Mesendoderm (in vitro differentiated cells): ENCODE measurements at regions not wholly inside any gene's neighbourhood (a gene's known extent, or its start where the extent isn't known, plus 50 kb on each side); places are given as distances from the start of the nearest gene placed in this dataset.
A peak's percentile ranks its signal among the peaks of the same experiment; 100 is the strongest.

Experiments
- DNase-seq: peaks from one replicate; pipeline ENCODE4 v3.0.0; 2013
- H2AK5ac ChIP-seq: 2 replicates; pipeline ENCODE4 v1.6.1; 2013; ENCODE audit warnings: low read length, inconsistent platforms
- H2BK120ac ChIP-seq: 2 replicates; pipeline ENCODE4 v1.6.1; 2013; ENCODE audit warnings: low read depth, mild to moderate bottlenecking, low read length, moderate library complexity, mixed read lengths
- H2BK15ac ChIP-seq: replicated peaks from 2 replicates; pipeline ENCODE4 v1.6.1; 2013; ENCODE audit warnings: low read depth, mild to moderate bottlenecking, moderate library complexity
- H2BK5ac ChIP-seq: 2 replicates; pipeline ENCODE4 v1.6.1; 2013; ENCODE audit warnings: low read length, inconsistent platforms
- H3K18ac ChIP-seq: 2 replicates; pipeline ENCODE4 v1.6.1; 2013; ENCODE audit warnings: mild to moderate bottlenecking, low read length, mixed read lengths
- H3K23ac ChIP-seq: one replicate; pipeline ENCODE4 v1.6.1; 2013; ENCODE audit warnings: low read length
- H3K27ac ChIP-seq: 2 replicates; pipeline ENCODE4 v1.5.1; 2013; ENCODE audit warnings: low read depth, mild to moderate bottlenecking, inconsistent platforms, low read length, moderate library complexity
- H3K27me3 ChIP-seq: 2 replicates; pipeline ENCODE4 v1.6.1; 2013; ENCODE audit warnings: low read length, control low read depth, mild to moderate bottlenecking, inconsistent platforms; ENCODE audit not compliant: insufficient read depth, poor library complexity
- H3K36me3 ChIP-seq: 2 replicates; pipeline ENCODE4 v1.6.1; 2013; ENCODE audit warnings: low read length, inconsistent platforms; ENCODE audit not compliant: control insufficient read depth, insufficient read depth
- H3K4ac ChIP-seq: one replicate; pipeline ENCODE4 v1.6.1; 2013; ENCODE audit warnings: low read depth, mild to moderate bottlenecking, low read length, moderate library complexity
- H3K4me1 ChIP-seq: 2 replicates; pipeline ENCODE4 v1.6.1; 2013; ENCODE audit warnings: low read depth, low read length, inconsistent platforms; ENCODE audit not compliant: control insufficient read depth
- H3K4me2 ChIP-seq: 2 replicates; pipeline ENCODE4 v1.6.1; 2013; ENCODE audit warnings: low read length
- H3K4me3 ChIP-seq: 2 replicates; pipeline ENCODE4 v1.5.1; 2013; ENCODE audit warnings: mild to moderate bottlenecking, low read length
- H3K56ac ChIP-seq: one replicate; pipeline ENCODE4 v1.6.1; 2013; ENCODE audit warnings: low read length
- H3K79me1 ChIP-seq: 2 replicates; pipeline ENCODE4 v1.6.1; 2013; ENCODE audit warnings: low read length, inconsistent platforms
- H3K79me2 ChIP-seq: 2 replicates; pipeline ENCODE4 v1.6.1; 2013; ENCODE audit warnings: mild to moderate bottlenecking, low read length; ENCODE audit not compliant: control insufficient read depth, insufficient read depth
- H3K9ac ChIP-seq: 2 replicates; pipeline ENCODE4 v1.6.1; 2013; ENCODE audit warnings: low read length, inconsistent platforms
- H4K5ac ChIP-seq: one replicate; pipeline ENCODE4 v1.6.1; 2013; ENCODE audit warnings: low read length
- H4K8ac ChIP-seq: one replicate; pipeline ENCODE4 v1.6.1; 2013; ENCODE audit warnings: low read depth, mild to moderate bottlenecking, control low read depth, low read length, moderate library complexity
- WGBS: extraction: QIAGEN DNeasy Blood & Tissue Kit; methylation state at CpG from one replicate; pipeline ENCODE4 v1.1.7; 2013; ENCODE audit warnings: low lambda C conversion rate, missing lambda C conversion rate; ENCODE audit not compliant: insufficient coverage; ENCODE audit errors: extremely low coverage; 5-methylcytosine and 5-hydroxymethylcytosine counted together

- Histone ChIP-seq H3K79me1 (no peaks in the 10 kb centered on the region), H3K56ac (no peak overlapping the region), H4K5ac (no peak overlapping the region), H3K23ac (no peak overlapping the region), H3K4me3 (no peak overlapping the region), H2BK120ac (no peak overlapping the region), H2AK5ac (no peak overlapping the region), H3K9ac (no peak overlapping the region), H3K36me3 (no peaks in the 10 kb centered on the region), H4K8ac (no peak overlapping the region), H3K79me2 (no peaks in the 10 kb centered on the region), H3K4me1 (no peaks in the 10 kb centered on the region), H3K4me2 (no peak overlapping the region), H3K27ac (no peak overlapping the region), H3K18ac (no peak overlapping the region), H3K4ac (no peak overlapping the region), H2BK15ac (no peak overlapping the region), H2BK5ac (no peak overlapping the region), H3K27me3 (no peaks in the 10 kb centered on the region)
- no peak for DNase-seq
- WGBS, result no CpG with 5 or more reads among the region's 3 CpGs
Observed at GRCh38 chr4:123869286-123870215, 473.0 kb downstream of the SPRY1 start.

GRCh38 chr4:123870216-123870876 lies 473.8 kb downstream of the SPRY1 start:
- Histone ChIP-seq H3K27me3 (no peaks in the 10 kb centered on the region), H3K79me1 (no peaks in the 10 kb centered on the region), H3K27ac (no peak overlapping the region), H4K8ac (no peak overlapping the region), H2BK15ac (no peak overlapping the region), H3K4me1 (no peaks in the 10 kb centered on the region), H2BK120ac (no peak overlapping the region), H3K23ac (no peak overlapping the region), H3K18ac (no peak overlapping the region), H3K56ac (no peak overlapping the region), H3K4me2 (no peak overlapping the region), H2AK5ac (no peak overlapping the region), H3K4me3 (no peak overlapping the region), H3K9ac (no peak overlapping the region), H2BK5ac (no peak overlapping the region), H3K36me3 (no peaks in the 10 kb centered on the region), H3K79me2 (no peaks in the 10 kb centered on the region), H4K5ac (no peak overlapping the region), H3K4ac (no peak overlapping the region)
- peak; percentile 27 for DNase-seq
- WGBS, result no CpG with 5 or more reads among the region's 4 CpGs

GRCh38 chr4:123871341-123871740 lies 474.7 kb downstream of the SPRY1 start:
- H3K56ac ChIP-seq, result no peak overlapping the region
- H2BK15ac ChIP-seq, result no peak overlapping the region
- no peak overlapping the region for H2BK5ac ChIP-seq
- no peak overlapping the region for H3K4me2 ChIP-seq
- no peak overlapping the region for H3K9ac ChIP-seq
- H3K27ac ChIP-seq, result no peak overlapping the region
- WGBS, result no CpG with 5 or more reads among the region's 6 CpGs
- no peak overlapping the region for H2AK5ac ChIP-seq
- no peaks in the 10 kb centered on the region for H3K4me1 ChIP-seq
- H3K4ac ChIP-seq, result no peak overlapping the region
- no peak overlapping the region for H2BK120ac ChIP-seq
- no peaks in the 10 kb centered on the region for H3K36me3 ChIP-seq
- H4K8ac ChIP-seq, result no peak overlapping the region
- no peak overlapping the region for H3K23ac ChIP-seq
- H4K5ac ChIP-seq, result no peak overlapping the region
- no peaks in the 10 kb centered on the region for H3K27me3 ChIP-seq
- peak; percentile 5 for DNase-seq
- H3K79me1 ChIP-seq, result no peaks in the 10 kb centered on the region
- no peak overlapping the region for H3K18ac ChIP-seq
- H3K4me3 ChIP-seq, result no peak overlapping the region
- no peaks in the 10 kb centered on the region for H3K79me2 ChIP-seq

- H2AK5ac ChIP-seq, result no peak overlapping the region
- H3K4me1 ChIP-seq, result no peaks in the 10 kb centered on the region
- no peaks in the 10 kb centered on the region for H3K79me2 ChIP-seq
- no peak for DNase-seq
- H3K27ac ChIP-seq, result no peak overlapping the region
- no peaks in the 10 kb centered on the region for H3K36me3 ChIP-seq
- no peaks in the 10 kb centered on the region for H3K27me3 ChIP-seq
- no peak overlapping the region for H3K4me3 ChIP-seq
- no peak overlapping the region for H2BK120ac ChIP-seq
- H3K4me2 ChIP-seq, result no peak overlapping the region
- WGBS, result no CpG with 5 or more reads among the region's 1 CpG
- no peak overlapping the region for H3K4ac ChIP-seq
- no peak overlapping the region for H4K8ac ChIP-seq
- H2BK5ac ChIP-seq, result no peak overlapping the region
- H4K5ac ChIP-seq, result no peak overlapping the region
- H3K9ac ChIP-seq, result no peak overlapping the region
- no peak overlapping the region for H2BK15ac ChIP-seq
- no peak overlapping the region for H3K18ac ChIP-seq
- H3K79me1 ChIP-seq, result no peaks in the 10 kb centered on the region
- H3K56ac ChIP-seq, result no peak overlapping the region
- no peak overlapping the region for H3K23ac ChIP-seq
Observed at GRCh38 chr4:123874063-123874462, 477.5 kb downstream of the SPRY1 start.

GRCh38 chr4:123876143-123876542 lies 479.5 kb downstream of the SPRY1 start:
- Histone ChIP-seq H4K5ac (no peak overlapping the region), H4K8ac (no peak overlapping the region), H3K23ac (no peak overlapping the region), H3K4me2 (no peak overlapping the region), H3K18ac (no peak overlapping the region), H3K27me3 (no peaks in the 10 kb centered on the region), H3K79me1 (no peaks in the 10 kb centered on the region), H3K79me2 (no peaks in the 10 kb centered on the region), H2BK120ac (no peak overlapping the region), H3K9ac (no peak overlapping the region), H2AK5ac (no peak overlapping the region), H3K27ac (no peak overlapping the region), H3K36me3 (no peaks in the 10 kb centered on the region), H3K56ac (no peak overlapping the region), H2BK15ac (no peak overlapping the region), H3K4ac (no peak overlapping the region), H2BK5ac (no peak overlapping the region), H3K4me3 (no peak overlapping the region), H3K4me1 (no peaks in the 10 kb centered on the region)
- no CpG with 5 or more reads among the region's 4 CpGs for WGBS
- no peak for DNase-seq
